Cardiac muscle cell (in vitro differentiated cells and primary cell): ENCODE measurements at regions not wholly inside any gene's neighbourhood (a gene's known extent, or its start where the extent isn't known, plus 50 kb on each side); places are given as distances from the start of the nearest gene placed in this dataset.
"Not testable (repeated sequence)": the region's sequence is repeated elsewhere in the genome, so short reads cannot be mapped to it uniquely, and the experiment has no call there.

Source experiments
- DNase-seq, 2 donors: peaks; one replicate each; pipeline versions ENCODE4 v3.0.0 to v3.0.0-alpha.2; 2010 to 2017; ENCODE audit warnings: low read depth in 1 of 2, low spot score in 1 of 2
- H3K27ac ChIP-seq: fragments of 200-600 bp; sonication (generic); 2 replicates; pipeline ENCODE4 v1.5.1; 2016
- H3K27me3 ChIP-seq: fragments of 200-600 bp; sonication (generic); 2 replicates; pipeline ENCODE4 v1.6.0; 2016; ENCODE audit warnings: control low read depth
- H3K36me3 ChIP-seq: fragments of 200-600 bp; sonication (generic); 2 replicates; pipeline ENCODE4 v1.5.1; 2016; ENCODE audit warnings: control low read depth
- H3K4me1 ChIP-seq: fragments of 200-600 bp; sonication (generic); 2 replicates; pipeline ENCODE4 v1.8.1; 2017; ENCODE audit warnings: low read depth, mild to moderate bottlenecking, mixed run types
- H3K4me3 ChIP-seq: fragments of 200-600 bp; sonication (generic); 2 replicates; pipeline ENCODE4 v1.5.1; 2016; ENCODE audit warnings: mild to moderate bottlenecking
- H3K9me3 ChIP-seq: fragments of 200-600 bp; sonication (generic); 2 replicates; pipeline ENCODE4 v1.5.1; 2017; ENCODE audit warnings: low read depth, mild to moderate bottlenecking, control low read depth
- CTCF ChIP-seq: IDR thresholded peaks from 2 replicates; pipeline ENCODE4 v1.5.1; 2012; ENCODE audit warnings: low read depth, mild to moderate bottlenecking, low read length

DNA sequence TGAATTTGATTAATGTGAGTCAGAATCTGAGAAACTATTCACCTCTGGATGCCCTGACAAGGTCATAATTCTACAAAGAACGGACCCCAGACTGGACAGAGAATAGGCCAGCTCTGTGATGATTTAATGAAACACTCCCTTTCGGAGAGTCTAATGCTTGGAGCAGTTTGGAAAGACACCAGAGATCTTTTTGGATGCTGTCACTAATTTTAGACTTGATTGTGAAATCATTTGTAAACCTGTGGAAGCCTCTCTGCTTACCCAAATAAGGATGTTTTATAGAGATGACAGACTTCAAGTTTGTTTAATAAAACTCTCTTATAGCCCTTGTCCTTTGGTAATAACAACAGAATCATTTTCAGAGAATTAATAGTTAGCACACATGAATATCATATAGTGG is 83.5 kb downstream of the MYL12B start:
- Histone ChIP-seq H3K4me1 (no peaks in the 10 kb centered on the region), H3K36me3 (no peaks in the 10 kb centered on the region), H3K27ac (no peak overlapping the region), H3K9me3 (no peaks in the 10 kb centered on the region), H3K4me3 (no peak overlapping the region), H3K27me3 (no peaks in the 10 kb centered on the region)
- TF ChIP-seq CTCF: no peak
- peak in 1 of 2 donors; percentile 55 for DNase-seq

GRCh38 chr18:3345885-3346284 is 84.0 kb downstream of the MYL12B start:
- peak in 1 of 2 donors; percentile 52 for DNase-seq
- no peak overlapping the region for H3K4me3 ChIP-seq
- no peaks in the 10 kb centered on the region for H3K36me3 ChIP-seq
- H3K27ac ChIP-seq: no peak overlapping the region
- no peaks in the 10 kb centered on the region for H3K27me3 ChIP-seq
- H3K4me1 ChIP-seq: no peaks in the 10 kb centered on the region
- TF ChIP-seq CTCF: no peak
- H3K9me3 ChIP-seq: no peaks in the 10 kb centered on the region

GRCh38 chr18:3346487-3346886 is 84.6 kb downstream of the MYL12B start:
- H3K4me1 ChIP-seq: no peaks in the 10 kb centered on the region
- no peak for DNase-seq
- no peak overlapping the region for H3K27ac ChIP-seq
- no peak for TF ChIP-seq CTCF
- H3K9me3 ChIP-seq: no peaks in the 10 kb centered on the region
- no peak overlapping the region for H3K4me3 ChIP-seq
- H3K36me3 ChIP-seq: no peaks in the 10 kb centered on the region
- no peaks in the 10 kb centered on the region for H3K27me3 ChIP-seq

- H3K4me1 ChIP-seq: no peaks in the 10 kb centered on the region
- DNase-seq: no peak
- no peaks in the 10 kb centered on the region for H3K36me3 ChIP-seq
- no peaks in the 10 kb centered on the region for H3K27me3 ChIP-seq
- no peaks in the 10 kb centered on the region for H3K9me3 ChIP-seq
- no peak overlapping the region for H3K4me3 ChIP-seq
- no peak for TF ChIP-seq CTCF
- H3K27ac ChIP-seq: no peak overlapping the region
These were observed 85.4 kb downstream of the MYL12B start for GRCh38 chr18:3347286-3347803.

DNA sequence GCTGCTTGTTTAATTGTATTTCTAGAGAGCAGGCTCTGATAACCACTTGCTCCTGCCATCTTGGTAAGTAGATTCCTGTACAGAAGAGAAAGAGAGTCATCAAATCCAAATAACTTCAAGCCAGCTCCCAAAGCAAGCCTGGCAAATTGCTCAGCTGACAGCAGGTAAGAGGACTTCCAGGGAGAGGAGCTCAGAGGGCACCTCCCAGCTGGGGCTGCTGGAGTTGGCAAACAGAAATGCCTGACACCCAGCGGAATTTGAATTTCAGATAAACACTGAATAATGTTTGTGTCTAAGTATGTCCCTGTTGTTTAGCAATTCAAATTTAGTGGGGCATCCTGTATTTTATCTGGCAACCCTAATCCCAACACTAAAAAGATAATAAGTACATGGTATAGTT is 86.2 kb downstream of the MYL12B start:
- no peak for DNase-seq
- TF ChIP-seq CTCF: no peak
- H3K4me3 ChIP-seq: no peak overlapping the region
- no peaks in the 10 kb centered on the region for H3K36me3 ChIP-seq
- H3K27me3 ChIP-seq: no peaks in the 10 kb centered on the region
- no peaks in the 10 kb centered on the region for H3K9me3 ChIP-seq
- no peak overlapping the region for H3K27ac ChIP-seq
- H3K4me1 ChIP-seq: no peaks in the 10 kb centered on the region

DNA sequence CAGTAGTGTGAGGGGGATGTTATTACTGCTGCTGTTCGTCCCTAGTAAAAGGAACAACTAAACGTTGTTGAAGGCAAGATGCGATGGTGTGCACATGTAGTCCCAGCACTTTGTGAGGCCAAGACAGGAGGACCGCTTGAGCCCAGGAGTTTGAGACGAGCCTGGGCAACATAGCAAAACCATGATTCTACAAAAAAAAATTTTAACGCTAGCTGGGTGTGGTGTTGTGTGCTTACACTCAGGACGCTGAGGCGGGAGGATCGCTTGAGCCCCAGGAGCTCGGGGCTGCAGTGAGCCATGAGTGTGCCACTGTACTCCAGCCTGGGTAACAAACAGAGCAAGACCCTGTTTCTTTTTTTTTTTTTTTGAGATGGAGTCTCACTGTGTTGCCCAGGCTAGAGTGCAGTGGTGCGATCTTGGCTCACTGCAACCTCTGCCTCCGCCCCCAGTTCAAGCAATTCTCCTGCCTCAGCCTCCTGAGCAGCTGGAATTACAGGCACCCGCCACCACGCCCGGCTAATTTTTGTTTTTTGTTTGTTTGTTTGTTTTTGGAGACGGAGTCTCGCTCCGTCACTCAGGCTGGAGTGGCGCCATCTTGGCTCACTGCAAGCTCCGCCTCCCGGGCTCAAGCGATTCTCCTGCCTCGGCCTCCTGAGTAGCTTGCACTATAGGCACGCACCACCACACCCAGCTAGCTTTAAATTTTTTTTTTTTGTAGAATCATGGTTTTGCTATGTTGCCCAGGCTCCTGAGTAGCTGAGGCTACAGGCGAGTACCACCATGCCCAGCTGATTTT is 87.3 kb downstream of the MYL12B start:
- H3K9me3 ChIP-seq, H3K4me1 ChIP-seq, DNase-seq, H3K4me3 ChIP-seq, H3K27ac ChIP-seq, H3K27me3 ChIP-seq, H3K36me3 ChIP-seq: not testable (repeated sequence)
